B cell (primary cell): ENCODE measurements at regions not wholly inside any gene's neighbourhood (a gene's known extent, or its start where the extent isn't known, plus 50 kb on each side); places are given as distances from the start of the nearest gene placed in this dataset.

ENCODE experiments used
- ATAC-seq: fragments of 200-7000 bp; cut with Tn5 transposase; one replicate; pipeline ENCODE4 v1.10.0; 2021; ENCODE audit warnings: low read depth, mild to moderate bottlenecking, moderate number of reproducible peaks, moderate library complexity
- CTCF ChIA-PET: fragments of 350-600 bp; sonication (Branson Sonifier 250); formaldehyde crosslinking; loops from one replicate; lab custom pipeline; 2021; ENCODE audit warnings: antibody characterized with exemption, inconsistent platforms; lab: Charles Lee
- POLR2A ChIA-PET: fragments of 350-600 bp; sonication (Branson Sonifier 250); formaldehyde crosslinking; loops from one replicate; lab custom pipeline; 2021; ENCODE audit warnings: antibody characterized with exemption; lab: Charles Lee
- DNase-seq: peaks from one replicate; pipeline ENCODE4 v3.0.0; 2013
- H2AFZ ChIP-seq: 2 replicates; pipeline ENCODE4 v1.6.1; 2012; ENCODE audit warnings: mild to moderate bottlenecking, low read depth, low read length; ENCODE audit not compliant: insufficient read depth, poor library complexity, severe bottlenecking
- H3K27ac ChIP-seq, 2 donors: 1 replicate in 1 of 2; 2 replicates in 1 of 2; pipeline ENCODE4 v1.5.1; 2012 to 2013; ENCODE audit warnings: low read length in 2 of 2, mild to moderate bottlenecking in 2 of 2, moderate library complexity in 1 of 2
- H3K27me3 ChIP-seq, 4 experiments: fragments of 200-600 bp in 1 of 4; sonication (generic) in 1 of 4; replicated peaks in 1 of 4; 1 replicate in 2 of 4; 2 replicates in 2 of 4; pipeline versions ENCODE4 v1.6.1 to v1.7.0; 2013 to 2016; ENCODE audit warnings: low read length in 3 of 4, mild to moderate bottlenecking in 2 of 4, mixed read lengths in 1 of 4, moderate library complexity in 1 of 4; ENCODE audit not compliant: insufficient read depth in 4 of 4, control insufficient read depth in 3 of 4; ENCODE audit errors: control extremely low read depth in 1 of 4
- H3K36me3 ChIP-seq, 2 experiments: replicated peaks in 1 of 2; 1 replicate in 1 of 2; 2 replicates in 1 of 2; pipeline versions ENCODE4 v1.6.1 to v1.7.1; 2013; ENCODE audit warnings: low read length in 1 of 2; ENCODE audit not compliant: insufficient read depth in 2 of 2, control insufficient read depth in 1 of 2; ENCODE audit errors: control extremely low read depth in 1 of 2, extremely low read depth in 1 of 2
- H3K4me1 ChIP-seq, 2 donors: fragments of 200-600 bp in 1 of 2; sonication (generic) in 1 of 2; 1 replicate in 1 of 2; 2 replicates in 1 of 2; pipeline versions ENCODE4 v1.5.1 to v1.6.1; 2013 to 2017; ENCODE audit warnings: low read length in 2 of 2; ENCODE audit not compliant: control insufficient read depth in 2 of 2, insufficient read depth in 2 of 2
- H3K4me2 ChIP-seq: replicated peaks from 2 replicates; pipeline ENCODE3; 2012; ENCODE audit warnings: mild to moderate bottlenecking, low read depth, low read length; ENCODE audit not compliant: poor library complexity, severe bottlenecking
- H3K4me3 ChIP-seq, 5 experiments: fragments of 200-600 bp in 1 of 5; sonication (generic) in 1 of 5; 1 replicate in 3 of 5; 2 replicates in 2 of 5; pipeline versions ENCODE4 v1.5.1 to v1.7.0; 2011 to 2016; ENCODE audit warnings: low read length in 4 of 5, mild to moderate bottlenecking in 4 of 5, low read depth in 2 of 5, control low read depth in 1 of 5, moderate library complexity in 1 of 5; ENCODE audit not compliant: insufficient read depth in 1 of 5; ENCODE audit errors: control extremely low read depth in 1 of 5, extremely low read depth in 1 of 5
- H3K79me2 ChIP-seq: fragments of 200-600 bp; sonication (generic); one replicate; pipeline ENCODE4 v1.6.0; 2016; ENCODE audit warnings: low read length; ENCODE audit not compliant: control insufficient read depth, insufficient read depth
- H3K9ac ChIP-seq: fragments of 200-600 bp; sonication (generic); 2 replicates; pipeline ENCODE4 v1.6.1; 2017; ENCODE audit warnings: mild to moderate bottlenecking, low read length, moderate library complexity
- H3K9me3 ChIP-seq, 3 donors: one replicate each; pipeline versions ENCODE4 v1.6.1 to v1.7.1; 2013; ENCODE audit warnings: low read length in 2 of 3; ENCODE audit not compliant: control insufficient read depth in 2 of 3, insufficient read depth in 1 of 3; ENCODE audit errors: control extremely low read depth in 1 of 3
- H4K20me1 ChIP-seq: 2 replicates; pipeline ENCODE4 v1.6.0; 2012; ENCODE audit warnings: mild to moderate bottlenecking, low read length; ENCODE audit not compliant: insufficient read depth, control insufficient read depth, poor library complexity, severe bottlenecking
- H3K27ac Mint-ChIP-seq: one replicate; pipeline ENCODE4 v1.8.0; 2021; ENCODE audit warnings: mixed read lengths
- H3K27me3 Mint-ChIP-seq: one replicate; pipeline ENCODE4 v1.8.0; 2021; ENCODE audit warnings: mixed read lengths
- H3K4me1 Mint-ChIP-seq: one replicate; pipeline ENCODE4 v1.8.0; 2021; ENCODE audit warnings: mixed read lengths
- H3K4me3 Mint-ChIP-seq: one replicate; pipeline ENCODE4 v1.8.0; 2021; ENCODE audit warnings: mixed read lengths
- H3K9me3 Mint-ChIP-seq: one replicate; pipeline ENCODE4 v1.8.0; 2022; ENCODE audit warnings: mixed read lengths; ENCODE audit not compliant: insufficient read depth
- CTCF ChIP-seq: fragments of 200-600 bp; IDR thresholded peaks from one replicate; pipeline ENCODE4 v1.8.0; 2022; ENCODE audit warnings: antibody characterized with exemption, mild to moderate bottlenecking
- EZH2 ChIP-seq: IDR thresholded peaks from 2 replicates; pipeline ENCODE4 v1.6.1; 2012; ENCODE audit warnings: borderline replicate concordance, low read depth, mild to moderate bottlenecking, moderate library complexity, low read length; ENCODE audit not compliant: insufficient read depth, poor library complexity, severe bottlenecking
- WGBS: methylation state at CpG from one replicate; pipeline ENCODE4 v1.1.5; 2013; ENCODE audit warnings: missing lambda C conversion rate; ENCODE audit not compliant: insufficient coverage; 5-methylcytosine and 5-hydroxymethylcytosine counted together
- intact Hi-C: fragments of 100-400 bp; cut with micrococcal nuclease; formaldehyde crosslinking; loops from one replicate; pipeline ENCODE4 v1.10.0; 2022

- Histone ChIP-seq H3K4me3 (no peak overlapping the region), H4K20me1 (no peaks in the 10 kb centered on the region), H3K9ac (no peak overlapping the region), H2AFZ (no peak overlapping the region), H3K9me3 (peaks cover 0 to 4% (median 3%) of the 10 kb centered on the region in 3 donors), H3K27me3 (no peaks in the 10 kb centered on the region), H3K79me2 (no peaks in the 10 kb centered on the region), H3K4me1 (peaks cover 9 to 11% of the 10 kb centered on the region in 2 donors), H3K27ac (no peak overlapping the region), H3K36me3 (no peaks in the 10 kb centered on the region), H3K4me2 (no peak overlapping the region)
- H3K4me3 Mint-ChIP-seq = no peak overlapping the region
- WGBS = 88% methylated on average over 3 of the region's 7 CpGs
- TF ChIP-seq EZH2 (no peak), CTCF (no peak)
- intact Hi-C loops = no loop called here
- DNase-seq = no peak
- H3K4me1 Mint-ChIP-seq = peaks cover 8% of the 10 kb centered on the region
- peaks cover 4% of the 10 kb centered on the region for H3K9me3 Mint-ChIP-seq
- ChIA-PET POLR2A (no interaction called here), CTCF (no interaction called here)
- ATAC-seq = no peak
- peaks cover 4% of the 10 kb centered on the region for H3K27me3 Mint-ChIP-seq
- H3K27ac Mint-ChIP-seq = no peak overlapping the region
Observed at GRCh38 chr3:5384557-5385236, 197.2 kb downstream of the EDEM1 start.

- H2AFZ ChIP-seq = no peak overlapping the region
- H3K4me3 ChIP-seq = no peak overlapping the region
- no peak overlapping the region for H3K4me2 ChIP-seq
- ATAC-seq (no peak), DNase-seq (no peak)
- Mint-ChIP-seq H3K9me3 (no peaks in the 10 kb centered on the region), H3K4me3 (no peak overlapping the region), H3K4me1 (peaks cover 36% of the 10 kb centered on the region), H3K27me3 (no peaks in the 10 kb centered on the region), H3K27ac (no peak overlapping the region)
- H3K9me3 ChIP-seq = peaks cover 0 to 4% (median 3%) of the 10 kb centered on the region in 3 donors
- H3K36me3 ChIP-seq = no peaks in the 10 kb centered on the region
- intact Hi-C loops = no loop called here
- no peaks in the 10 kb centered on the region for H4K20me1 ChIP-seq
- no peak overlapping the region for H3K9ac ChIP-seq
- ChIA-PET POLR2A (no interaction called here), CTCF (no interaction called here)
- TF ChIP-seq EZH2 = no peak
- 85% methylated on average over 1 of the region's 1 CpG for WGBS
- H3K27ac ChIP-seq = no peak overlapping the region
- H3K27me3 ChIP-seq = no peaks in the 10 kb centered on the region
- no peaks in the 10 kb centered on the region for H3K79me2 ChIP-seq
- H3K4me1 ChIP-seq = peaks cover 32 to 36% of the 10 kb centered on the region in 2 donors
Observed at GRCh38 chr3:5388091-5388490, 200.6 kb downstream of the EDEM1 start.
